SK-N-SH treated with all-trans-retinoic acid at 6 μM for 48 hours (cell line): ENCODE measurements at regions not wholly inside any gene's neighbourhood (a gene's known extent, or its start where the extent isn't known, plus 50 kb on each side); places are given as distances from the start of the nearest gene placed in this dataset.

Experiments
- ATAC-seq: fragments of 200-7000 bp; cut with Tn5 transposase; 3 replicates; pipeline ENCODE4 v1.9.1; 2020; ENCODE audit warnings: mild to moderate bottlenecking, moderate library complexity
- ARNTL ChIP-seq: fragments of 450-650 bp; formaldehyde crosslinking; IDR thresholded peaks from 2 replicates; pipeline ENCODE4 v1.5.0; 2020; ENCODE audit warnings: low read depth, mild to moderate bottlenecking, moderate library complexity, borderline replicate concordance
- CREB5 ChIP-seq: fragments of 250-450 bp; sonication (Bioruptor Pico); IDR thresholded peaks from 2 replicates; pipeline ENCODE4 v1.5.1; 2020; ENCODE audit warnings: low read depth, mild to moderate bottlenecking, moderate library complexity
- CSDC2 ChIP-seq: fragments of 250-450 bp; sonication (Bioruptor Pico); IDR thresholded peaks from 2 replicates; pipeline ENCODE4 v1.5.0; 2020; ENCODE audit warnings: mild to moderate bottlenecking, moderate library complexity
- CSRNP3 ChIP-seq: fragments of 250-450 bp; sonication (Bioruptor Pico); IDR thresholded peaks from 2 replicates; pipeline ENCODE4 v1.5.1; 2021; ENCODE audit warnings: mild to moderate bottlenecking, moderate library complexity
- GLIS3 ChIP-seq: fragments of 250-450 bp; sonication (Bioruptor Pico); IDR thresholded peaks from 2 replicates; pipeline ENCODE4 v1.5.0; 2020; ENCODE audit warnings: mild to moderate bottlenecking, moderate library complexity
- ISL1 ChIP-seq: fragments of 250-450 bp; sonication (Bioruptor Pico); IDR thresholded peaks from 2 replicates; pipeline ENCODE4 v2.1.2; 2022; ENCODE audit warnings: mild to moderate bottlenecking, moderate library complexity
- OSR1 ChIP-seq: fragments of 250-450 bp; sonication (Bioruptor Pico); IDR thresholded peaks from 2 replicates; pipeline ENCODE4 v1.8.0; 2022; ENCODE audit warnings: moderate library complexity, mild to moderate bottlenecking, inconsistent platforms
- PATZ1 ChIP-seq: fragments of 250-450 bp; sonication (Bioruptor Pico); IDR thresholded peaks from 2 replicates; pipeline ENCODE4 v1.8.0; 2020; ENCODE audit warnings: mild to moderate bottlenecking, moderate library complexity, borderline replicate concordance
- POU6F1 ChIP-seq: fragments of 250-450 bp; sonication (Bioruptor Pico); IDR thresholded peaks from 2 replicates; pipeline ENCODE4 v1.8.0; 2021; ENCODE audit warnings: low read depth, mild to moderate bottlenecking, moderate library complexity, borderline replicate concordance
- PPARA ChIP-seq: fragments of 250-450 bp; sonication (Bioruptor Pico); IDR thresholded peaks from 2 replicates; pipeline ENCODE4 v1.5.0; 2020; ENCODE audit warnings: mild to moderate bottlenecking, borderline replicate concordance
- RARB ChIP-seq: fragments of 250-450 bp; sonication (Bioruptor Pico); IDR thresholded peaks from 2 replicates; pipeline ENCODE4 v1.8.0; 2021; ENCODE audit warnings: mild to moderate bottlenecking, moderate library complexity
- SNAI2 ChIP-seq: fragments of 250-450 bp; sonication (Bioruptor Pico); IDR thresholded peaks from 2 replicates; pipeline ENCODE4 v1.5.0; 2020; ENCODE audit warnings: mild to moderate bottlenecking, moderate library complexity
- TCF4 ChIP-seq: fragments of 250-450 bp; sonication (Bioruptor Pico); IDR thresholded peaks from 2 replicates; pipeline ENCODE4 v1.8.0; 2021; ENCODE audit warnings: mild to moderate bottlenecking, moderate library complexity, borderline replicate concordance
- TOX ChIP-seq: fragments of 250-450 bp; sonication (Bioruptor Pico); IDR thresholded peaks from 2 replicates; pipeline ENCODE4 v1.8.0; 2021; ENCODE audit warnings: mild to moderate bottlenecking, moderate library complexity, borderline replicate concordance
- TSHZ2 ChIP-seq: fragments of 250-450 bp; sonication (Bioruptor Pico); IDR thresholded peaks from 2 replicates; pipeline ENCODE4 v1.5.0; 2020; ENCODE audit warnings: mild to moderate bottlenecking, moderate library complexity
- ZC3H10 ChIP-seq: fragments of 250-450 bp; sonication (Bioruptor Pico); IDR thresholded peaks from 2 replicates; pipeline ENCODE4 v1.5.1; 2021; ENCODE audit warnings: mild to moderate bottlenecking, moderate library complexity
- ZFP3 ChIP-seq: fragments of 250-450 bp; sonication (Bioruptor Pico); IDR thresholded peaks from 2 replicates; pipeline ENCODE4 v1.5.0; 2020; ENCODE audit warnings: mild to moderate bottlenecking, moderate library complexity
- ZFP30 ChIP-seq: fragments of 450-650 bp; formaldehyde crosslinking; IDR thresholded peaks from 2 replicates; pipeline ENCODE4 v1.5.0; 2022; ENCODE audit warnings: mild to moderate bottlenecking, moderate library complexity
- ZNF565 ChIP-seq: fragments of 450-650 bp; formaldehyde crosslinking; conservative IDR thresholded peaks from 2 replicates; pipeline ENCODE4 v1.5.0; 2020; ENCODE audit warnings: low read depth, mild to moderate bottlenecking, moderate library complexity
- ZNF70 ChIP-seq: fragments of 450-650 bp; formaldehyde crosslinking; IDR thresholded peaks from 2 replicates; pipeline ENCODE4 v1.5.0; 2020; ENCODE audit warnings: mild to moderate bottlenecking, moderate library complexity
- ZNF8 ChIP-seq: fragments of 450-650 bp; formaldehyde crosslinking; IDR thresholded peaks from 2 replicates; pipeline ENCODE4 v1.5.0; 2020; ENCODE audit warnings: mild to moderate bottlenecking, moderate library complexity

- no peak for ATAC-seq
- TF ChIP-seq CSDC2 (CRISPR knock-in tag) = no peak
- no peak for TF ChIP-seq ZNF565 (CRISPR knock-in tag)
- TF ChIP-seq GLIS3 (CRISPR knock-in tag) = no peak
- TF ChIP-seq PPARA (CRISPR knock-in tag) = no peak
- no peak for TF ChIP-seq TOX (CRISPR knock-in tag)
- no peak for TF ChIP-seq SNAI2 (CRISPR knock-in tag)
- TF ChIP-seq PATZ1 (CRISPR knock-in tag) = no peak
- no peak for TF ChIP-seq CREB5 (CRISPR knock-in tag)
These were observed 831.2 kb downstream of the MAFB start for GRCh38 chr20:39857835-39858234.

GRCh38 chr20:39857187-39857586, 831.8 kb downstream of the MAFB start:
- no peak for ATAC-seq
- TF ChIP-seq CSDC2 (CRISPR knock-in tag) (no peak), RARB (CRISPR knock-in tag) (no peak), OSR1 (CRISPR knock-in tag) (no peak), TOX (CRISPR knock-in tag) (no peak), CREB5 (CRISPR knock-in tag) (no peak), ZFP30 (CRISPR knock-in tag) (no peak), ZC3H10 (CRISPR knock-in tag) (no peak), ZNF8 (CRISPR knock-in tag) (no peak), ISL1 (CRISPR knock-in tag) (no peak), ARNTL (CRISPR knock-in tag) (no peak), PATZ1 (CRISPR knock-in tag) (no peak), ZNF70 (CRISPR knock-in tag) (no peak), ZNF565 (CRISPR knock-in tag) (no peak), CSRNP3 (CRISPR knock-in tag) (no peak), ZFP3 (no peak), TCF4 (CRISPR knock-in tag) (no peak)
- TF ChIP-seq, all 23 proteins: peak for 0

- ATAC-seq = no peak
- TF ChIP-seq CREB5 (CRISPR knock-in tag) (no peak), CSDC2 (CRISPR knock-in tag) (no peak), RARB (CRISPR knock-in tag) (no peak), POU6F1 (no peak), ZNF565 (CRISPR knock-in tag) (no peak), PATZ1 (CRISPR knock-in tag) (no peak), ZFP3 (no peak), SNAI2 (CRISPR knock-in tag) (no peak), ISL1 (CRISPR knock-in tag) (no peak), TCF4 (CRISPR knock-in tag) (no peak), TSHZ2 (CRISPR knock-in tag) (no peak), ZFP30 (CRISPR knock-in tag) (no peak)
These were observed 833.2 kb downstream of the MAFB start for GRCh38 chr20:39855799-39856198.
